GM18858 (cell line): ENCODE measurements at regions not wholly inside any gene's neighbourhood (a gene's known extent, or its start where the extent isn't known, plus 50 kb on each side); places are given as distances from the start of the nearest gene placed in this dataset.

ENCODE experiments used
- ATAC-seq: cut with Tn5 transposase; IDR thresholded peaks from one replicate; pipeline ENCODE4 v1.9.1; 2021; ENCODE audit not compliant: unreplicated experiment

DNA sequence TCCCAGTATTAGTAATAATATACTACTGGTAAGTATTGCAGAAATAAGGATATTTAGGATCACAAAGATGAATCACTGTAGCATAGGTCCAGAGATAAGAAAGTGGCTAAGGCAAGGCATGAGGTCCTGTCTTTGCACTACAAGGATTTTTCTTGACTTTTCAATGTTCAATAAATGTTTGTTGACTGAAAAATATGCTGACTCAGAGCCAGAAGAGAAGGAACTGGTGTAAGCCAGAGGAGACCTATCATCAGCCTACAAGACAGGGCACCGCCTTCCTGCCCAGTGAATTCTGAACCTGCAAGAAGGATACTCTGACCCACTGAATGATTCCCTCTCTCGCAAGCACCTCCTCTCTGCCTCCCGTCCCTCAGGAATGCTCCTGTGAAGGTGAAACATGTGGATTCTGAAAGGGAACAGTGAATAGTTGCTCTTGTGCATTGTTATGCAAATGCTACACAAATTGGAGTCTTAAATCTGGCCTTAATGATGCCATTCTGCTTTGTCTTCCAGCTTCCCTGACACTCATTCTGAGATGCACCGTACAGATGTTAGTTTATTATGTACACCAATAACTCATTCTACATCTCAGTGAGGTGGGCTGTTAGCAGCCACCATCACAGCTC is 540.0 kb downstream of the OMA1 start:
- no peak for ATAC-seq

DNA sequence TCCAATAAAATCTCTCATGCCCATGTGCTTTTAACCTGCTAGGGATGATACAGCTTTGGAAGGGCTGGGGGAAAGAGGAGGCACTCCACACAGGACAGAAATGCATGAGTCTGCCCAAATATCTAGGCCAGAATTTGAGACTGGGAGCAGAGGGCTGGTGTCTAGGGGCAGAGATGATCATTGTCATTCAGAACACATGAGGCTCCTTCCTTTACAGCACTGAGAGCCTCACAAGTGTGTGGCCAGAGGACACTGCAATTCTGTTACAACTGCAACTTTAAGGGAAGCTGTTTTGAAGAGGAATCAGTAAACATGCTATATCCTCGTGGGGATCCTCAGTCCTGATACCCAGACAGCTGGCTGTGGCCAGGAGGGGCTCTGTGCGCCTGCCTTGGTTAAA is 541.3 kb downstream of the OMA1 start:
- no peak for ATAC-seq

- ATAC-seq: no peak
Observed at GRCh38 chr1:58003988-58004387, 542.5 kb downstream of the OMA1 start.

DNA sequence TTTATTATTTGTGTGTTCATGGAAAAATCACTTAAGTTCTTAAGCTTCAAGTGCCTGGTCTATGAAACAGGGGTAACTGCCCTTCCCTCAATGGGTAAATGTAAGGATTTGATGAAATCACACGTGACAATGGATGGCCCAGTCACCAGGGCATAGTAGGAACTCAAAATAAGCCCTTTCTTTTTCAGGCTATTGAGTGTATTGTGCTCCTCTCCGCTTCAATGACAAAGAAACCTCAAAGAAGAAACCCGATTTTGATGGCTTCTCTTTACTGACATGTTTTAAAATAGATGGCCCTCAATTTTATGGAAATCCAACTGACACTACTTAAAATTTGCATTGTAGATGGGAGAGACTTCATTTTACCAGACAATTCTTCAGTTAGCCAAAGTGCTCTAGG is 543.5 kb downstream of the OMA1 start:
- no peak for ATAC-seq

GRCh38 chr1:58000821-58001220 is 545.7 kb downstream of the OMA1 start:
- ATAC-seq: no peak

DNA sequence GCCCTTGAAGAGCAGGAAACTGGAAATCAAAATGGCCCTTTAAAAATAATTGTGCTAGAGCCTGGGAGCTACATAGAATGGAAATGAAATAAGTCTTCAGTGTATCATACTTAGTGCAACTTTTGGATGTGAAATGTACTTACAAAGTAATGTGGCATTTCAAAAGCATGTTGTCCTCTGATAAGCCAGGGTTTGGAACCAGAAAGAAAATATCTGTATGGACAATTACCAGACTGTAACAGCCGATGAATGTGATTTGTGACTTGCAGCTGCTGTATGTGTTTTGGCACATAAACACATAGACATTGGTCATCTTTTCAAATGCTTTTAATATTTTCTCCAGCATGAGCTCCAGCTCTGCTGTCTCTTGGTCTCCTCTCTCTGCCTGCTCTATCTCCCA is 546.4 kb downstream of the OMA1 start:
- no peak for ATAC-seq

DNA sequence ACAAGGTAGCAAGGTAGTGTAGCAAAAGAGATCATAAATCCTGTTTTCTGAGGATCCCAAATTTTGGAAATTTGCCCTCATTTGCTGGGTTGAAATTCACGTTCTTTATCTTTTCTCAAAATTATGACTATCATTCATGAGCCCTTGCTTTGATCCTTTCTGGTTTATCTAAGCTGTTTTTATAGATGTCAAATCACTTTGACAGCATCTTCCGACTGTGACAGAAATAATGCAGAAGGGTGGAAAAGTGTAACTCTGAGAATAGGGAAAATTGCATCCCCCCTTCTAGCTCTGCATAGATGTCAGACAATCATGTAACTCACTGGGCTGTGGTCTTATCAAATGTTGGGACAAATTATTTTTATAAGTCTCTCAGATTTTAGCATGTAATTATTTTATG is 550.1 kb downstream of the OMA1 start:
- ATAC-seq: no peak

DNA sequence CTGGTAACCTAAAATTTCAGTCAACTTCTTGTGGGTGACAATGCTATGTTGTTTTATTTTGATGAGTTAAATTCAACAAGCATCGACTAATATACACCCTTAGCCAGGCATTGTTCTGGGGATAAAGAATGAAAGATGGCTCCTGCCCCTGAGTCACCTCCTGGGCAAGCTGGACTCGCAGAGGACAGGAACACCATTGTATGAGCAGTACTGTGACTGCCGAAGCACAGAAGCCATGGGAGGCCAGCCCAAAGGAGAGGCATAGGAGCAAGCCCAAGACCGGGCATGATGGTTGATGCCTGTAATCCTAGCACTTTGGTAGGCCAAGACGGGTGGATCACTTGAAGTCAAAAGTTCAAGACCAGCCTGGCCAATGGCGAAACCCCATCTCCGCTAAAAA is 555.2 kb downstream of the OMA1 start:
- ATAC-seq: no peak

DNA sequence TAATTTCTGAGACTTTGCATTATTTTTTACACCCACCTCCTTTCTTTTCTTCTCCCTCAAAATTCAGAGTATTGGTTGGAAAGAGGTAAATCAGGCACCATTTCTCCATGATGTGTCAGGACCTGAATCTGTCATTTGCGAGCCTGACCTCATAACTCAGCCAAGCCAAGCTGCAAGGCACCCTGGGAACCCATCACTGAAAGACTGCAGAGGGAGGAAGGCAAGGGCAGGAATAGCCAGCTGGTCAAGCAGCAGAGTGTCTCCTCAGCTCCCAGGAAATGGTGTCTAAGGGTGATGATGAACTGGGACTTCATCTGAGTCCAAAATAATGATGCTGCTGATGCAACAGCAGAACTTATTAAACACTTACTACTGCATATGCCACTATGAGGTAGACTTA is 556.6 kb downstream of the OMA1 start:
- ATAC-seq: no peak

- no peak for ATAC-seq
Observed at GRCh38 chr1:57987523-57987922, 559.0 kb downstream of the OMA1 start.

- peak; percentile 73 for ATAC-seq
Observed at GRCh38 chr1:57986432-57986831, 560.1 kb downstream of the OMA1 start.

GRCh38 chr1:57984277-57984676 is 560.4 kb upstream of the DAB1 start:
- ATAC-seq: no peak

GRCh38 chr1:57983441-57983840 is 559.6 kb upstream of the DAB1 start:
- no peak for ATAC-seq

GRCh38 chr1:57982852-57983251 is 559.0 kb upstream of the DAB1 start:
- ATAC-seq: no peak

DNA sequence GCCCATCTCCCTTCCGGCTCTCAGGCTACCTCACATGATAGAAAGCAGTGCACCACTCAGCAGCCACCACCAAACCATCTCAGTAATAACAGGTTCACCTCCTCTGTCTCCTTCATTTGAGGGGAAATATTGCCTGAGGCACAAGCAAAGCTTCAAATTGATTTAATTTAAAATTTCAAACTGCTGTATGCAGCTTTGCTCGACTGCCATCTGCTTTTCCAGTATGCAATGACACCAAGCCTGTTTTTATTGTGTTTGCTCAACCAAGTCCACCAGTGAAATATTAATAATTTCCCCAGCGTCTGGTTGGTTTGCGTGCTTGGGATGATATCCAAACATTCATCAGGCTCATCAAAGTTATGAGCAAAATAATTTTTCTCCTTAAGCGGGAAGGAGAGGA is 552.4 kb upstream of the DAB1 start:
- no peak for ATAC-seq

GRCh38 chr1:57968321-57968720 is 544.5 kb upstream of the DAB1 start:
- no peak for ATAC-seq

GRCh38 chr1:57966751-57967406 is 543.0 kb upstream of the DAB1 start:
- no peak for ATAC-seq

DNA sequence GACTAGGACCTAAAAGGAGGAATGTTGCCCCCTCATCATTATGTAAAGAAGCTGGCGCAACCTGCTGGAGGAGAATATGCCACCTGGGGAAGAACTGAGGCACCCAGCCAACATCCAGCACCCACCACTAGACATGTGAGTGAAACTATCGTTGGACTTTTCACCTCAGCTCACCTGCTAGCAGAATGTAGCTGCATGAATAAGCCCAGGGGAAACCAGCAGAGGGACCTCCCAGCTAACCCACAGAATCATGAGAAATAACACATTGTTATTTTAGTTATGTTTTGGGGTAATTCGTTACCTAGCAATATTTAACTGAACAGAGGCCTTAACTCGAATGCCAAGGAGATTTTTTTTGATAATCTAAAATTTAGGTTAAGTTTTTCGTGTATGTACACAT is 542.5 kb upstream of the DAB1 start:
- no peak for ATAC-seq

GRCh38 chr1:57963581-57963980 is 539.7 kb upstream of the DAB1 start:
- no peak for ATAC-seq

DNA sequence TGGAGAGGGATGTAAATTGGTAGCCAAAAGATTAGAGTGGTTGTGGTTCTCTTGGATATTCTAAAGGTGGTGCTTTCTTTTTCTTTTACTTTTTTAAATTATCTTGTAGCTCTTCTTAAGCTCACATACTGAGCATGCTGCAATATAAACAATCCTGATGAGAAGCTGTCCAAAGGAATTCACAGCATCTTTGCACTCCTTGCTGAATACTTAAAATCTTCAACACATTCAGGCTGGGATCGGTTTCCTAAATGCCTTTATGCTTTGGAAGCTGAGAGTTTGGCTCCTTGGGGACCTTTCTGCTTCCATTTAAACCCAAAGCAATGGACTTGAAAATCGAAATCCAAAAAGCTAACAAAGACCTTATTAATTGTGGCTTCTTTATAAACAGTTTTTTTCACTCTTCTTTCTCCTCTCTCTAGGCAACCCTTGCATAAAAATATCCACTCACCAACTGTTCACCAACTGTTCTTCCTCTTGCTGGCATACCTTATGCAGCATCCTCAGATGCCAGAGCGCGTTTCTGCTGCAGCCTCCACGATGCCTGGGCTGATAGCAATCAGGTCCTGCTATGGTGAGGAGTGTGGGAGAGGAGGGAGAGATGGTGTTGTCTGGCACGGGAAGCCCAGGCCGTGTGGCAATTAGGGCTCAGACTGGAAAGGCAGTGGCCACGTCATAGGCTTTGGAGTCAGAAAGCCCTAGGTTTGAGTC is 535.8 kb upstream of the DAB1 start:
- ATAC-seq: no peak

DNA sequence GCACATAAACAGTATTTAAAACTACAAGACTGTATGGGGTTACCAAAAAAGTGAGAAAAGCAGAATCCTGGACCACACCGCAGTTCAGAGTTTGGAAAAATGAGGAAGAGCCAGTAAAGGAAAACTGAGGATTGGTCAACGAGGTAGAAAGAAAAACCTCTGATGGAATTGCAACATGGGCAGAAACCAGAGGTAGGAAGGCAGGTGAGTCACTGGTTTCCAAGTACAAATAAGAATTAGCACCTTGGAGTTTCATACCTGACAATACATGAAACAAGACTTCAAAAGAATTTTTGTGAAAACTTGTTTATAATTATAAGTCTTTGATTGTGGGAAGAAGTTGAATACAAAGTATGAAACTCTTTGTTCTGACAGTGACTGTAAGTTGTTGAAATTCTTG is 533.7 kb upstream of the DAB1 start:
- no peak for ATAC-seq

GRCh38 chr1:57951390-57951789 is 527.5 kb upstream of the DAB1 start:
- ATAC-seq: no peak

DNA sequence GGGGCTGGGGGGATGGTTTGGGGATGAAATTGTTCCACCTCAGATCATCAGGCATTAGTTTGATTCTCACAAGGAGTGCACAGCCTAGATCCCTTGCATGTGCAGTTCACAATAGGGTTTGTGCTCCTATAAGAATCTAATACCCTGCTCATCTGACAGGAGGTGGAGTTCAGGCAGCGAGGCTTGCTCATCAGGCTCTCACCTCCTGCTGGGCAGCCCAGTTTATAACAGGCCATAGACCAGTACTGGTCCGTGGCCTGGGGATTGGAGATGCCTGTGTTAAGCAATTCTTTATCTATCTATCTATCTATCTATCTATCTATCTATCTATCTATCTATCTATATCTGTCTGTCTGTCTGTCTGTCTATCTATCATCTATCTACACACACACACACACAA is 525.3 kb upstream of the DAB1 start:
- ATAC-seq: no peak
